WTC11 (cell line): ENCODE measurements at regions not wholly inside any gene's neighbourhood (a gene's known extent, or its start where the extent isn't known, plus 50 kb on each side); places are given as distances from the start of the nearest gene placed in this dataset.

Experiments
- CTCF ChIP-seq: fragments of 200-600 bp; IDR thresholded peaks from 2 replicates; pipeline ENCODE4 v1.8.0; 2022; ENCODE audit warnings: antibody characterized with exemption
- NFYB ChIP-seq: sonication (generic); formaldehyde crosslinking; conservative IDR thresholded peaks from 2 replicates; pipeline ENCODE4 v1.8.0; 2022; ENCODE audit warnings: low read depth, missing genetic modification reagents

- no peak for TF ChIP-seq CTCF
- TF ChIP-seq NFYB = no peak
Observed at GRCh38 chr1:196009362-196009761, 598.9 kb downstream of the KCNT2 start.
